ENCODE measurements at regions not wholly inside any gene's neighbourhood (a gene's known extent, or its start where the extent isn't known, plus 50 kb on each side); places are given as distances from the start of the nearest gene placed in this dataset.
"Not testable (repeated sequence)": the region's sequence is repeated elsewhere in the genome, so short reads cannot be mapped to it uniquely, and the experiment has no call there.

- no peak for DNase-seq (ENCODE audit: missing footprints)
- intact Hi-C loops (cut with DNase I): no loop called here
- no peak for ATAC-seq
Measured at GRCh38 chr10:61010863-61011262, 66.9 kb upstream of the RHOBTB1 start.

GRCh38 chr10:61003069-61003468, 59.1 kb upstream of the RHOBTB1 start:
- intact Hi-C loops (cut with DNase I); DNase-seq (ENCODE audit: missing footprints); ATAC-seq: not testable (repeated sequence)

GRCh38 chr10:61001731-61002122, 57.7 kb upstream of the RHOBTB1 start:
- ATAC-seq (no peak), DNase-seq (ENCODE audit: missing footprints) (no peak)
- intact Hi-C loops (cut with DNase I): no loop called here

- ATAC-seq (peak; percentile 20), DNase-seq (ENCODE audit: missing footprints) (no peak)
- intact Hi-C loops (cut with DNase I): no loop called here
Measured at GRCh38 chr10:61000769-61001730, 57.1 kb upstream of the RHOBTB1 start.

- ATAC-seq (no peak), DNase-seq (ENCODE audit: missing footprints) (no peak)
- intact Hi-C loops (cut with DNase I): no loop called here
Measured at GRCh38 chr10:60998932-60999331, 54.9 kb upstream of the RHOBTB1 start.

- intact Hi-C loops (cut with DNase I): no loop called here
- DNase-seq (ENCODE audit: missing footprints): no peak
- ATAC-seq: no peak
Measured at GRCh38 chr10:60994128-60994527, 50.1 kb upstream of the RHOBTB1 start.

All from Right ventricle myocardium inferior (tissue), 1 donor.